IPS DF 19.7 (cell line): ENCODE measurements at regions not wholly inside any gene's neighbourhood (a gene's known extent, or its start where the extent isn't known, plus 50 kb on each side); places are given as distances from the start of the nearest gene placed in this dataset.
"Not testable (repeated sequence)": the region's sequence is repeated elsewhere in the genome, so short reads cannot be mapped to it uniquely, and the experiment has no call there.

ENCODE experiments used
- DNase-seq: peaks from one replicate; pipeline ENCODE4 v3.0.0-alpha.2; 2013; ENCODE audit warnings: low read depth, low spot score

DNA sequence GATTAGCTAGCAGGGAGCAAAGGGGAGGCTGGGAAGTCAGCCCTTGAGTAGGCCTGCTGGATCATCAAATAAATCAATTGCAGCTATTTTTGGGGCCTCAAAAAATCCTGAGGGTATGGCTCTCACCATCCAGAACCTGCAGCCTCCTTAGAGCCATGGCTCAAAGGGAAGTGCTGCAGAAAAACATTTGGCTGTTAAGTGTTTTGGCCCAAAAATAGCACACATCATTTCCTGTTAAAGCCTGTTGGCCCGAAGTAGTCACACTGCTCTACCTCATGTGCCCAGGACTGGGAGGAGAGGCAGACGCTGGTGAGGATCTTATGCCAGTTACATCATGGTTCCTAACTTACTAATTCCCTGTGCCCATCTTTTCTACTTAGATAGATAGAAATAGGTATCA, 176.8 kb upstream of the PLGLB1 start:
- DNase-seq: not testable (repeated sequence)

- DNase-seq: not testable (repeated sequence)
Measured at GRCh38 chr2:87199228-87199627, 177.6 kb upstream of the PLGLB1 start.

- not testable (repeated sequence) for DNase-seq
Measured at GRCh38 chr2:87204569-87205147, 183.0 kb upstream of the PLGLB1 start.

DNA sequence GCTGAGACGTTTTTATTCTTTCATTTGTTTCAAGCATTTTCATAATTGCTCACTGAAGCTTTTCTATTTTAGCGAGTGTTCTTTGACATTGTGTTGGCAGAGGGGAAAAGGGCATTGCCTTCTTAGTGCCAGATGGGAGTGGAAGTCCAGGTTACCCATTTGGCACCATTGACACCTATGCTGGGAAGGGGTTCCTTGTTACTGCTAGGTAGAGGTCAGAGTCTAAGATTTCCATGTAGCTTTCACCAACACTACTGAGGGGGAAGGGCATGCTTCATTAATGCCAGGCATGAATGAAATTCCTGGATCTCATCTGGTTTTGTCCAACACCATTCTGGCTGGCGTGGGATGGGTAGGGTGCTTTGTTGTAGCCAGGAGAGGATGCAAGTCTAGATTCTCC, 191.3 kb upstream of the PLGLB1 start:
- DNase-seq: not testable (repeated sequence)

DNA sequence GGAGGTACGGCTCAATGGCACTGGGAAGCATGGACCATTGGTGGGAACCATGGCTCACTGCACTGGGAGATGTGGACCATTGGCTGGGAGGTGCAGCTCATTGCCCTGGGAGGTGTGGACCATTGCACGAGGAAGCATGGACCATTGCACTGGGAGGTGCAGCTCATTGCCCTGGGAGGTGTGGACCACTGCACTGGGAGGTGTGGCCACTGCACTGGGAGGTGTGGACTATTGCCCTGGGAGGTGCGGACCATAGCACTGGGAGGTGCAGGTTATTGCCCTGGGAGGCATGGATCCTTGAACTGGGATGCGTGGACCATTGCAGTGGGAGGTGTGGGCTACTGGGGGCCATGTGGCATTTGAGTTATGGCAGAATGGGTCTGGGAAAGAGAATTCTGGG, 195.4 kb upstream of the PLGLB1 start:
- not testable (repeated sequence) for DNase-seq

DNA sequence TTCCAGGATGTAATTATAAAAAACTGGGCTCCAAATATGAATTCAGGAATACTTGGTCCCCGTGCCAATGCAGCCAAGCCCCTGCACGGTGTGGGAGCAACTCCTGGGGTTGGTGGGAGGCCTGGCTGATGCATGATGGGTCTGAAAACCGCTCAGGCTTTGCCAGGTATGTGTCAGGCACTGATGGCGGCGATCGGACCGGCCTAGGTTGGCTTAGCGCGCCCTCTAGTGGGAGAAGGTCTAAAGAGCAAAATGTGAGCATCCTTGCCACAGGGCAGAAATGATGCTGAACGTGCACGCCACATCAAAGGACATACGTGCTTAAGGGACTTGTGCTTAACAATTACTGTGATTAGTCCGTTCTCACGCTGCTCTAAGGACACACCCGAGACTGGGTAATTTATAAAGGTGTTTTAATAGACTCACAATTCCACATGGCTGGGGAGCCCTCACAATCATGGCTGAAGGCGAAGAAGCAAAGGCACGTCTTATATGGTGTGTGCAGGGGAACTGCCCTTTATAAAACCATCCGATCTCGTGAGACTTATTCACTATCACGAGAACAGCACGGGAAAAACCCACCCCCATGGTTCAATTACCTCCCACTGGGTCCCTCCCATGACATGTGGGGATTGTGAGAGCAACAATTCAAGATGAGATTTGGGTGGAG, 196.2 kb upstream of the PLGLB1 start:
- DNase-seq: not testable (repeated sequence)

DNA sequence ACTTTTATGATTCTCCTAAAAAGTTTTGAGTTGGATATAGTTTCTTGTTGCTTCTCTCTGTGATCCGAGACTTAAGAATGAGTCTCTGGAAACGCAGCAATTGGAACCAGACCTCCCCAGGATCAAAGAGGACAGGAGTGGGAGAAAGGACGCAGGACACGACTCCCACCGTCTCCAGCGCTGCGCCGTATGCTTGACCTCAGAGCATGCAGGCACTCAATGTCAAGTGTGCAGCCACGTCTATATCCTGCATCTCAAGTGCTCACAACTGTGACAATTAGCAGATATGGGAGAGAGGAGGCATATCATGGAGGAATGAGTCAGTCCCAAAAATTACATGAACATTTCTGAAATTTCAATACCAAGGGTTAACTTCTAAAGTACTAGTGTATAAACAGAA, 199.0 kb upstream of the PLGLB1 start:
- not testable (repeated sequence) for DNase-seq

- not testable (repeated sequence) for DNase-seq
Measured at GRCh38 chr2:87222131-87222530, 200.5 kb upstream of the PLGLB1 start.

DNA sequence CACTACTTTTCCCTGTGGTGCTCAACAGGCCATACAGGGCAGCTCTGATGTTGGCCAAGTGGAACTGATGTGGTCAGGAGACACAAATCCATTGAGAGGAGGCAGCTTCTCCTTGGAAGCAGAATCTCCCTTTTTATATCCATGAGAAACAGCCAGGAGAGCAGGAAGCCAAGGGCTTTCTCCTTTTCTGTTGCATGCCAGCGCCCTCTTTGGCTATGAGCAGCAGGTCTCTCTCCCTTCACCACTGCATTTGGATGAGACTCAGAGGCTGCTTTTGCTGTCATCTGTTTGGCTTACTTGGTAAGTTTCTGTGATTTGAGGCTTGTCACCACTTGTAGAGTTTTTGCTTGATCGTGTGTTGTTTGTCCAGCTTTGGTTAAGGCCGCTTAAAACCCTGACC, 202.2 kb upstream of the PLGLB1 start:
- DNase-seq: not testable (repeated sequence)

DNA sequence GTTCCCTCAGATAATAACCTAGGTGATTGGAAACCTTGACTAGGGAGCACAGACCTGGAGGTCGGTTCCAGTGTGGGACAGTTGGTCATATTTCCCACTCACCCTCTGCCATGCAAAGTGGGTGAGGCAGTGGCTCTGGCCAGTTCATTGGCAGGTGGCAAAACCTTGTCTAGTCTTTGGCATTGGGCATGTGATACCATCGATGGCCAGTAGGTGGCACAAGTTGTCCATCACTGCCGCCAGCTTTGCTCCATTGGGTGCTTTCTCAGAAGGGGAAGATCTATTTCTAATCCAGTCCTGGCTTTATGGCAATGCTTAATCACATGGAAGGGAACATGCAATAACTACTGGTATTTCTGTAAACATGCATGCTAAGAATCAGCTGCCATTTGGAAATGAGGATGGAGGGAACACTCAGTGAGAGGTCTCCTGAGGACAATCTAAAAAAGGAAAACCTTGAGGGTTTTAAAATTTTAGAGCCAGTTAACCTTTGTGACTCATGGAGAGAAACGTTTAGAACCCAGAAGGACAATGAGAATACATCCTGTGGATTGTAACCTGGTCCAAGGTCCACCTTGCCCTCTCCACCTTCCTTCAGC, 207.5 kb upstream of the PLGLB1 start:
- DNase-seq: not testable (repeated sequence)

GRCh38 chr2:87229964-87230363, 208.3 kb upstream of the PLGLB1 start:
- DNase-seq: not testable (repeated sequence)

DNA sequence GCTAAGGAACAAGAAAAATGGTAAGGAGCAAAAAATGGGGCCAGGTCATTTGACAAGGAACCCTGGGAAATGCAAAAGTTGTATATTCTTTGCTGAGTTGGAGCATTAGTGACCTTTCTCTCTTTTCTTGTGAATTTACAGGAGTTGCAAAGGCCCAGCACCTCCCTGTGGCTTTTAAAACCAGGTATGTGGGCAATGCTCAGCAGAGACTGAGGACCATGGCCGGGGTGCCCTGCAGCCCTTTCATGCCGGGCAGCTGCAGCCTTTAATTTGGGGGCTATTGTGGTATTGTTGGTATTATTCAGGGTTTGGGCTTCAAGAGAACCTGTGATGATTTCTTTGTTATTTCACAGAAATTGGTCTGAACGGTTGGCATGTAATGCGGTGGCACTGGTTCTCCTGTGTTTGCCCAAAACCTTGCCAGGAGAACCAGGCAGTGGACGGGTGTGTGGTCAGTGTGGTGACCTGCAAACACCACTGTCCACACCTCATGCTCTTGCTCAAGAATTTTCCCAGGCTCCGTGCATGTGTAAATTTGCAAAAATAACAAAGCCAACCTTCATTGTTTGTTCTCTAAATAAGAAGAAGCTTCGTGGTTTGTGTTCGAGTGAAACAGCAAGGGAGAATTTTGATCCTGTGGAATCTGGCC, 213.8 kb upstream of the PLGLB1 start:
- not testable (repeated sequence) for DNase-seq

DNA sequence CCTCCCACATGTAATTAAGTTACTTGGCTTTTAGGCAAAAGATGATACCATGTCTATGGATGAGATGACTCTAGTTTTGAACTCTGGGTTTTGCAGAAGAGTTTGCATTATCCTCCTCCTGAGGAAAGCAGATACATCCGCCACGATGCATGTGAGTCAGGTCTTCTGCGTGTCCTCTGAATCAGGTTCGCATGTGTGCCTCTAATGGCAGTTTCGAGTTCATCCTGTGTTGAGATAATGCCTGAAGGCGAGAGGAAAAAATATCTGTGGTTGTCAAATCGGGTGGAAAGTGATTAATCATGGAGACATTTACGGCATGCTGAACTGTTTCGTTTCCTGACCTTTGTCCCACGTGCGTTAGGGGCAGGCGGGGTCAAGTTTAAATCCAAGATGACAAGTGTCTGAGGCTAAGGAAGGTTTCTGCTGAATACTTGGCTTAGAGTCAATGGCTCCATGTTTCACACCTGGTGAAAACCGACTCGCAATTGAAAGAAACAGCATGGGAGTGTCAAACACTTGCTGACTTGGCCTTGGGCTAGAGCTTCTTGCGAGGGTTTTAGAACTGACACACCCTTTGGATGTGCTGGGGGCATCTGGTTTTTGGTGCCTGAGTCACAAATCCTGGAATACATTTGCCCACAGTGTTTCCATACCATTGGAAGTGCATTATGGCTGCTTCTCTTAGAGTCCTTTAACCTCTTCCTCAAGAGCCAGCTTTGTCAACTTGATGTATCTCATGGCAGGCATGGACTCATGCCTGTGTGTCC, 216.1 kb upstream of the PLGLB1 start:
- DNase-seq: not testable (repeated sequence)

DNA sequence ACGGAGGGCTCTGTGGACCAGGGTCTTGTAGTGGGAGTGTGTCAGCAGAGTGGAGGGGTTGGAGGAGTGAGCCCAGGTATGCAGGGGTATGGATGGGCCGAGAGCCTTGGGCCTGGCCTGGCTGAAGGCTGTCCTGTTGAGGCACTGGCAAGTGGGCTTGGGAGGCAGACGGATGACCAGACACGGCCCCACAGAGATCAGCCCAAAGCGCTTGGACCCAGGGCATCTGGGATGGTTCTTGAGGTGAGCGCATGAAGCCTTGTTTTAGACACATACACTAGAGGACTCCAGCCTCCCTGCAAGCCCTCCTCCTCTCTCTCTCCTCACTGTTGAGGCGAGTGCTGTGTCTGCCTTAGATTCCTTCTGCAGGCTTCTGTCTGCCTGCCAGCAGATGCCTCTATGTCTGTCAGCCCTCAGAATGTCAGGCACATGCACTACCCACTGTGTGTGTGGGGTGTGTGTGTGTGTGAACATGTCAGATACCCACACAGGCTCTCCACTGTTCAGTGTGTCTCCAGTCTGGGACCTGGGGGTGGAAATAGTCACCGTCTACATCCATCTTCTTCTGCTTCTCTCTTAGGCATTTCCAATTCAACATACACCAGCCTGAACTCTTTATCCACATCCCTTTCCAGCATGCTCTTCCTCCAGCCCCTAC, 218.0 kb upstream of the PLGLB1 start:
- DNase-seq: not testable (repeated sequence)

DNA sequence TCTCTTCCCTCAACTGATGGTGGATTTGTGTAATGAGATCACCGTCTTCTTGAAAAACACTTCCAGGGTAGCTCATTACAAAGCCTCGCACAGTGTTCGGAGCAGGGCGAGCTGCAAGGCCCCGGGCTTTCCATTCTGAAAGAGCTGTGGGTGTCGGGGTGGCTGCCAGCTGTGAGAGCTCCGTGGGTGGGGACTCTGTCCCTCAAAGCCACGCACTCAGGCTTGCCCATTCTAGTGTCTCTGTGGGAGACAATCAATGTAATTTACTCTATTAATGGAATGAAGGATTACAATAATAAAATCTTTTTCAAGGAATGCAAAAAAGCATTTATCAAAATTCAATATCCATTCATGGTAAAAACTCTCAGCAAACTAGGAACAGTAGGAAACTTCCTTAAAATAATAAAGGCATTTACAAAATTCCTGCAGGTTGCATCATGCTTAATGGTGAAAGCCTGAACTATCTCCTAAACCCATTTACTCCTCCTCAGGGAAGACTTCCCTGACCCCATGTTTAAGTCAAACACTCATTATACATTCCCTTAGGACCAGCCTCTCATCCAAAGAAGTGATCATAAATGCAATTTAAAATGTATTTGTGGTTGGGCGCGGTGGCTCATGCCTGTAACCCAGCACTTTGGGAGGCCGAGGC, 224.5 kb upstream of the PLGLB1 start:
- not testable (repeated sequence) for DNase-seq

DNA sequence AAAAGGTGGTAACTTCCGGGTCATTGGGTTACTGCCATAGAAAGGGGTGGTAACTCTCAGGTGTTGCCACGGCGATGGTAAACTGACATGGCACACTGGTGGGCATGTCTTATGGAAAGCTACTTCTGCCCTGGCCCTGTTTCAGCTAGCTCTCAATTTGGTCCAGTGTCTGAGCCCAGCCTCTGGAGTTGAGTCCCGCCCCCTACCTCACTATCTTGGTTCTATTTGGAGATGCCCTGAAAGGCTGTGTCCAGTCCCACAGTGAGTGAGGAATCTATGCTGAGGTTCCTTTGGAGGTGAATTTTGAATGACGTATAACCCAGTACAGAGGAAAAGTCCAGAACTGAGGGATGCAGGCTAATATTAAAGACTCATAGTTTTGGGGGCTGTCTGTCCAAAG, 230.4 kb upstream of the PLGLB1 start:
- DNase-seq: not testable (repeated sequence)

GRCh38 chr2:87254562-87254961, 232.9 kb upstream of the PLGLB1 start:
- DNase-seq: not testable (repeated sequence)

- DNase-seq: not testable (repeated sequence)
Measured at GRCh38 chr2:87255410-87255809, 233.8 kb upstream of the PLGLB1 start.

- not testable (repeated sequence) for DNase-seq
Measured at GRCh38 chr2:87258887-87259286, 237.2 kb upstream of the PLGLB1 start.

DNA sequence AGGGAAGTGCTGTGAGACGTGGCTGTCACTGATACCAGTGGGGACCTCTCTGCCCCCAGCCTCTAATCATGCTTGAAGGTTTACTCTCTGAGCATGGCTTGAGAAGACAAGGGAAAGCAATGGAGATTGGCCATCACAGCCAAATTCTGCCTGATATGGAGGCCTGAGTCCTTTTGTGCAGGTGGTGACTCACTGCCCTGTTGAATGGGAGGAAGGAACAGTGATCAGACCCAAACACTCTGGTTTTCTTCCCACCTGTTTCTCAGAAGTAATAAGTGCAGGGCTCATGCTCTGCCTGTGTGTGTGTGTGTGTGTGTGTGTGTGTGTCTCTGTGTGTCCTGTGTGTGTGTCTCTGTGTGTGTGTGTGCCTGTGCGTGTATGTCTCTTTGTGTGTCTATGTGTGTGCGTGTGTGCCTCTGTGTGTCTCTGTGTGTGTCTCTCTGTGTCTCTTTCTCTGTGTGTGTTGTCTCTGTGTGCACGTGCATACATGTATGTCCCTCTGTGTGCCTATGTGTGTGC, 240.6 kb upstream of the PLGLB1 start:
- DNase-seq: not testable (repeated sequence)
